GM12878 (cell line): ENCODE measurements at regions not wholly inside any gene's neighbourhood (a gene's known extent, or its start where the extent isn't known, plus 50 kb on each side); places are given as distances from the start of the nearest gene placed in this dataset.

ENCODE experiments used
- ATAC-seq: fragments of 200-7000 bp; cut with Tn5 transposase; 3 replicates; pipeline ENCODE4 v1.9.1; 2020; ENCODE audit warnings: mild to moderate bottlenecking, moderate library complexity
- BruUV-seq: library from RNA; stranded (reverse); fragments of 400-500 nt; replicated peaks from 2 replicates; lab custom pipeline; 2021; lab: Mats Ljungman, UMichigan
- CTCF ChIA-PET: fragments of 300-600 bp; sonication (Branson Sonifier 250); formaldehyde crosslinking; extraction: SDS; loops from one replicate; lab custom pipeline; 2021; ENCODE audit warnings: inconsistent platforms; lab: Yijun Ruan, JAX
- POLR2A ChIA-PET: fragments of 350-600 bp; formaldehyde crosslinking; extraction: SDS; loops from one replicate; lab custom pipeline; 2021; ENCODE audit warnings: inconsistent platforms; lab: Charles Lee
- RAD21 ChIA-PET: fragments of 300-600 bp; sonication (Branson Sonifier 250); formaldehyde crosslinking; loops from one replicate; lab custom pipeline; 2023; ENCODE audit warnings: antibody characterized with exemption; ENCODE audit not compliant: unreplicated experiment; lab: Charles Lee
- SMC1A ChIA-PET: fragments of 300-600 bp; sonication (Branson Sonifier 250); formaldehyde crosslinking; loops from one replicate; lab custom pipeline; 2023; ENCODE audit not compliant: unreplicated experiment, uncharacterized antibody; lab: Charles Lee
- DNase-seq: peaks from one replicate; pipeline ENCODE4 v3.0.0-alpha.2; 2011; ENCODE audit warnings: low read depth, low spot score
- FAIRE-seq: peaks from 3 replicates; lab custom pipeline; 2011; peaks lifted over from hg19 to GRCh38; lab: Jason Lieb, UNC
- H2AFZ ChIP-seq: 2 replicates; pipeline ENCODE4 v1.6.0; 2011; ENCODE audit warnings: low read depth, low read length, control low read depth; ENCODE audit not compliant: control insufficient read depth
- H3K27ac ChIP-seq: 2 replicates; pipeline ENCODE4 v1.5.1; 2011; ENCODE audit warnings: control low read depth; ENCODE audit not compliant: control insufficient read depth, insufficient read depth
- H3K27me3 ChIP-seq, 2 experiments: replicated peaks in 1 of 2; 2 replicates each; pipeline versions ENCODE4 v1.6.0 to v1.6.1; 2011; ENCODE audit warnings: low read length in 1 of 2; ENCODE audit not compliant: control insufficient read depth in 2 of 2, insufficient read depth in 2 of 2
- H3K36me3 ChIP-seq, 2 experiments: 2 replicates each; pipeline ENCODE4 v1.5.1; 2011; ENCODE audit warnings: low read length in 1 of 2; ENCODE audit not compliant: control insufficient read depth in 2 of 2, insufficient read depth in 2 of 2
- H3K4me1 ChIP-seq: 2 replicates; pipeline ENCODE4 v1.6.1; 2011; ENCODE audit warnings: mild to moderate bottlenecking, low read length, moderate library complexity, mixed read lengths; ENCODE audit not compliant: control insufficient read depth, insufficient read depth
- H3K4me2 ChIP-seq: 2 replicates; pipeline ENCODE4 v1.6.0; 2011; ENCODE audit warnings: control low read depth; ENCODE audit not compliant: control insufficient read depth, insufficient read depth
- H3K4me3 ChIP-seq: fragments of 200-600 bp; sonication (generic); 2 replicates; pipeline ENCODE4 v1.5.1; 2016
- H3K79me2 ChIP-seq: 2 replicates; pipeline ENCODE4 v1.6.0; 2011; ENCODE audit warnings: low read length; ENCODE audit not compliant: control insufficient read depth, insufficient read depth
- H3K9ac ChIP-seq: 2 replicates; pipeline ENCODE4 v1.8.0; 2011; ENCODE audit warnings: low read length, control low read depth, mixed read lengths; ENCODE audit not compliant: control insufficient read depth, insufficient read depth
- H3K9me3 ChIP-seq: replicated peaks from 3 replicates; pipeline ENCODE4 v1.5.1; 2011; ENCODE audit warnings: mild to moderate bottlenecking, low read length; ENCODE audit not compliant: control insufficient read depth, insufficient read depth
- H4K20me1 ChIP-seq: 2 replicates; pipeline ENCODE4 v1.6.0; 2011; ENCODE audit not compliant: control insufficient read depth, insufficient read depth
- ATF7 ChIP-seq: fragments of 450-650 bp; IDR thresholded peaks from 2 replicates; pipeline ENCODE4 v1.6.1; 2016; ENCODE audit warnings: low read depth, mild to moderate bottlenecking
- BRCA1 ChIP-seq: IDR thresholded peaks from 2 replicates; pipeline ENCODE4 v1.6.1; 2011; ENCODE audit warnings: low read depth, low read length, improper control_type of control experiment
- CHD4 ChIP-seq: fragments of 200-600 bp; sonication (generic); IDR thresholded peaks from 2 replicates; pipeline ENCODE4 v1.6.1; 2016; ENCODE audit warnings: mild to moderate bottlenecking
- FOS ChIP-seq: IDR thresholded peaks from 3 replicates; pipeline ENCODE4 v1.6.1; 2011; ENCODE audit warnings: borderline replicate concordance; ENCODE audit not compliant: insufficient read length; ENCODE audit errors: extremely low read depth
- NFYA ChIP-seq: IDR thresholded peaks from 2 replicates; pipeline ENCODE4 v1.6.1; 2011; ENCODE audit warnings: low read depth, mild to moderate bottlenecking, low read length, improper control_type of control experiment, borderline replicate concordance
- NKRF ChIP-seq: fragments of 450-650 bp; conservative IDR thresholded peaks from 2 replicates; pipeline ENCODE4 v1.6.1; 2017; ENCODE audit warnings: mild to moderate bottlenecking, moderate library complexity
- PBX3 ChIP-seq: IDR thresholded peaks from 2 replicates; pipeline ENCODE4 v1.6.1; 2011; ENCODE audit warnings: mild to moderate bottlenecking, low read depth, low read length, moderate library complexity; ENCODE audit not compliant: insufficient replicate concordance
- RAD21 ChIP-seq: IDR thresholded peaks from 2 replicates; pipeline ENCODE4 v1.6.1; 2011; ENCODE audit warnings: mild to moderate bottlenecking, low read depth, low read length, moderate library complexity; ENCODE audit not compliant: insufficient read depth
- SREBF1 ChIP-seq: IDR thresholded peaks from 2 replicates; pipeline ENCODE4 v1.6.1; 2012; ENCODE audit warnings: mild to moderate bottlenecking, low read length
- TAF1 ChIP-seq: IDR thresholded peaks from 2 replicates; pipeline ENCODE4 v1.6.1; 2011; ENCODE audit warnings: mild to moderate bottlenecking, low read depth, low read length, borderline replicate concordance
- ZNF24 ChIP-seq: fragments of 450-650 bp; IDR thresholded peaks from 2 replicates; pipeline ENCODE4 v1.6.1; 2017; ENCODE audit warnings: antibody characterized with exemption, mild to moderate bottlenecking
- WGBS: methylation state at CpG from one replicate; pipeline ENCODE4 v1.1.6; 2016; ENCODE audit warnings: low lambda C conversion rate; ENCODE audit not compliant: insufficient replicate concordance, insufficient coverage; ENCODE audit errors: missing lambda C conversion rate; 5-methylcytosine and 5-hydroxymethylcytosine counted together
- in situ Hi-C: fragments of 300-500 bp; cut with MboI; formaldehyde crosslinking; loops from 9 replicates; pipeline ENCODE4 v1.14.3; 2018; ENCODE audit warnings: mixed read lengths
- intact Hi-C: fragments of 100-400 bp; cut with micrococcal nuclease; formaldehyde crosslinking; loops from one replicate; pipeline ENCODE4 v1.14.2; 2022; ENCODE audit not compliant: unreplicated experiment

GRCh38 chr11:23991165-23991539, 505.7 kb upstream of the LUZP2 start:
- SMC1A ChIA-PET: no interaction called here
- Histone ChIP-seq H3K27me3 (no peaks in the 10 kb centered on the region), H3K4me2 (no peak overlapping the region), H3K9ac (no peak overlapping the region), H3K27ac (no peak overlapping the region), H3K4me3 (no peak overlapping the region), H3K9me3 (no peaks in the 10 kb centered on the region), H4K20me1 (no peaks in the 10 kb centered on the region), H3K79me2 (no peaks in the 10 kb centered on the region), H3K36me3 (no peaks in the 10 kb centered on the region), H2AFZ (no peak overlapping the region), H3K4me1 (no peaks in the 10 kb centered on the region)
- FAIRE-seq: no peak
- no peak for DNase-seq
- ATAC-seq: no peak
- WGBS: 0% methylated on average over 2 of the region's 2 CpGs
- POLR2A ChIA-PET: no interaction called here
- intact Hi-C loops: no loop called here
- RAD21 ChIA-PET: no interaction called here
- CTCF ChIA-PET: interaction anchor here (1.3 kb wide), 1 partner anchor 10 kb away, joined by 3 read pairs; no protein-coding TSS in a partner anchor
- in situ Hi-C loops: no loop called here
- BruUV-seq: no TSS peak
- TF ChIP-seq ATF7 (no peak), TAF1 (no peak), CHD4 (no peak), RAD21 (no peak), ZNF24 (no peak), NFYA (no peak), NKRF (no peak), PBX3 (no peak), FOS (no peak), SREBF1 (no peak), BRCA1 (no peak)
